Coronary artery (tissue), 2 donors: ENCODE measurements at regions not wholly inside any gene's neighbourhood (a gene's known extent, or its start where the extent isn't known, plus 50 kb on each side); places are given as distances from the start of the nearest gene placed in this dataset.

Source experiments
- DNase-seq: peaks from one replicate; pipeline ENCODE4 v3.0.0-alpha.2; 2017; ENCODE audit warnings: low spot score
- H3K27ac ChIP-seq, 2 donors: fragments of 200-600 bp; sonication (generic); one replicate each; pipeline ENCODE4 v1.5.1; 2016 to 2019
- H3K4me3 ChIP-seq: fragments of 200-600 bp; sonication (generic); 2 replicates; pipeline ENCODE4 v1.5.1; 2016; ENCODE audit warnings: mild to moderate bottlenecking, moderate library complexity
- TF ChIP-seq, protein P1 (sequence below): fragments of 200-600 bp; sonication (generic); IDR thresholded peaks from one replicate; pipeline ENCODE4 v1.5.1; 2019; ENCODE audit warnings: antibody characterized with exemption

DNA sequence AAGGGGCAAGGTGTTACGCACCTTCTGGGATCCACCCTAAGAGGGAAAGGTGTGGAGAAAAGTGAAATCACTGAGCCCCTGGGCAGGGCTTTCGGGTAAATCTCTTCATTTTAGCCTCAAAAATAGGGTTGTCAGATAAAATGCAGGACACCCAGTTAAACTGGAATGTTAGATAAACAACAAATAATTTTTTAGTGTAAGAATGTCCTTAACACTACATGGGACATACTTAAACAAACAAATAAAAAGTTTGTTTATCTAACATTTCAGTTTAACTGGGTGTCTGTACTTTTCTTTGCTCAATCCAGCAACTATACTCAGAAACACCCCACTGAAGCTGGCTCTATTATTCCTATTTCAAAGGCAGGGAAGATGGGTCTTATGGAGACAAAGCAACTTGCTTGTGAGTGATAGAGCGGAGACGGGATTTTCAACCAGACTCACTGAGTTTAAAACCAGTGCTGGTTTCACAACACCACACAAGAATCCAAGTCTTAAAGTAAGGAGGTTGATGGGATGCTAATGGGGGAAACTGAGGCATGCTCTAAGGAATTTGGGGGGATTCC lies 144.8 kb upstream of the RBPJ start:
- Histone ChIP-seq H3K4me3 (no peak overlapping the region), H3K27ac (no peak overlapping the region)
- no peak for DNase-seq
- TF ChIP-seq, protein P1, sequence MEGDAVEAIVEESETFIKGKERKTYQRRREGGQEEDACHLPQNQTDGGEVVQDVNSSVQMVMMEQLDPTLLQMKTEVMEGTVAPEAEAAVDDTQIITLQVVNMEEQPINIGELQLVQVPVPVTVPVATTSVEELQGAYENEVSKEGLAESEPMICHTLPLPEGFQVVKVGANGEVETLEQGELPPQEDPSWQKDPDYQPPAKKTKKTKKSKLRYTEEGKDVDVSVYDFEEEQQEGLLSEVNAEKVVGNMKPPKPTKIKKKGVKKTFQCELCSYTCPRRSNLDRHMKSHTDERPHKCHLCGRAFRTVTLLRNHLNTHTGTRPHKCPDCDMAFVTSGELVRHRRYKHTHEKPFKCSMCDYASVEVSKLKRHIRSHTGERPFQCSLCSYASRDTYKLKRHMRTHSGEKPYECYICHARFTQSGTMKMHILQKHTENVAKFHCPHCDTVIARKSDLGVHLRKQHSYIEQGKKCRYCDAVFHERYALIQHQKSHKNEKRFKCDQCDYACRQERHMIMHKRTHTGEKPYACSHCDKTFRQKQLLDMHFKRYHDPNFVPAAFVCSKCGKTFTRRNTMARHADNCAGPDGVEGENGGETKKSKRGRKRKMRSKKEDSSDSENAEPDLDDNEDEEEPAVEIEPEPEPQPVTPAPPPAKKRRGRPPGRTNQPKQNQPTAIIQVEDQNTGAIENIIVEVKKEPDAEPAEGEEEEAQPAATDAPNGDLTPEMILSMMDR, result no peak

DNA sequence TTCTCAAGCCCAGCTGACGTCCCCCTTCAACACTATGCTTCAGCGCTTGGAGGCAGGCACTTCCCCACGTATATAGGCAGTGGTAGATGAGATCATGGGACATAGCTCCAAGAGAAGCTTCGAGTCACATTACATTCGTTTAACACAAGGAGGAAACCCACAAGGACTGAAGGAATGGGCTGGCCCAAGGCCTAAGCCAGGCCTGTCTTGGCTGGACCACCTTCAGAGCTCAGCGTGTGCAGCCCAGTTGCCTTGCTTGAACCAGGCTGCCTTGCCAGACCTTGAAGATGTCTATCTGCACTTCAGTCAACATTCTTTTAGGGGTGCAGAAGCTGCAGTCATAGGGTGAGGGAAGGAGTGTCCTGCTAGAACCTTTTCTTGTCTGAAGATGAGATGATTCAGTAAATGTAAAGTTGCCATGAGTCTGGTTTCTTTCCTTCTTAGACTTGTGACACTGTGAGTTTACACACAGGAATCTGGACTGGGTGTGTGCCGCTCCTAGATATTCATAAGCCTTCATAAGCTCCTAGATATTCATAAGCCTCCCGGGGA lies 144.1 kb upstream of the RBPJ start:
- DNase-seq, result no peak
- Histone ChIP-seq H3K27ac (no peak overlapping the region), H3K4me3 (no peak overlapping the region)
- TF ChIP-seq, protein P1, result no peak

DNA sequence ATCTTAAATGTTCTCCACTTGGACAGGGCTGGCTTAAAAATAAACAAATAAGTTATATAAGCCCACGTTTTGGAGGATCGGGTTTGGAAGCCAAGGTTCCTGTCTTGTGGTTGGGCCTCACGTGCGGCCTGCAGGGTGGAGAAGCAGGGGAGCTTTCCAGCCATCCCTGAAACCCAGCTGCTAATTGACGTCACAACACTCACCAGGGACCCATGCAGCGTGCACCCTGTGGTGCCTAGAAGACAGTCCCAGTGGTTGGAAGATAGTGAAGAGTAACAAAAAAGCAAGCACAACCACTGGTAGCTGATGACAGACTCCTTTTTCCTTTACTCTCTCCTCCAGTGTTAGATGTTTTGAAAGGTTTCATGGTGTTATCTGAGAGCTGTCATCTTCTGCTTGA lies 142.0 kb upstream of the RBPJ start:
- H3K27ac ChIP-seq, result no peak overlapping the region
- TF ChIP-seq, protein P1, result no peak
- DNase-seq, result no peak
- H3K4me3 ChIP-seq, result no peak overlapping the region

DNA sequence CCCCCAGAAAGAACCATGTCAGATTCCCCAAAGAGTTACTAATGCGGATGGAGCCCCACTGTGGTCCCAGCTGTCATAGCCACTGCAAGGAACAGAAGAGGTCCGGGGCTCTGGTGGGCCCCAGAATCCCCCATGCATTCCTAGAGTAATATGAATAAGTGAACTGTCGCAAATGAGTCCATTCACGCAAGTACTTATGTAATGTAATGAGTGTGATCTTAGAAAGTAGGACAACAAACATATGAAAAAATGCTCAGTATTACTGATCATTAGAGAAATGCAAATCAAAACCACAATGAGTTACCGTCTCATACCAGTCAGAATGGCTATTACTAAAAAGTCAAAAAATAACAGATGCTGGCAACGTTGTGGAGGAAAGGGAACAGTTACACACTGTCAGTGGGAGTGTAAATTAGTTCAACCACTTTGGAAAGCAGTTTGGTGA lies 141.5 kb upstream of the RBPJ start:
- no peak overlapping the region for H3K4me3 ChIP-seq
- no peak for DNase-seq
- no peak overlapping the region for H3K27ac ChIP-seq
- TF ChIP-seq, protein P1, result no peak

DNA sequence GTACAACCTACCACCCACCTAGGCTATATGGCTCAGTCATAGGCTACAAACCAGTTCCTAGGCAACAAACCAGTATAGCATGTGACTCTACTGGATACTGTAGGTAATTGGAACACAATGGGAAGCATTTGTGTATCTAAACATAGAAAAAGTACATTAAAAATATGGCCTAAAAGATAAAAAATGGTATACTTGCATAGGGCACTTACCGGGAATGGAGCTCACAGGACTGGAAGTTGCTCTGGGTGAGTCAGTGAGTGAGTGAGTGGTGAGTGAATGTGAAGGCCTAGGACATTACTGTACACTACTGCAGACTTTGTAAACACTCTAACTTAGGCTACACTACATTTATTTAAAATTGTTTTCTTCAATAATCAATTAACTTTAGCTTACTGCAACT lies 139.2 kb upstream of the RBPJ start:
- no peak for DNase-seq
- TF ChIP-seq, protein P1, result no peak
- H3K27ac ChIP-seq, result no peak overlapping the region
- no peak overlapping the region for H3K4me3 ChIP-seq

DNA sequence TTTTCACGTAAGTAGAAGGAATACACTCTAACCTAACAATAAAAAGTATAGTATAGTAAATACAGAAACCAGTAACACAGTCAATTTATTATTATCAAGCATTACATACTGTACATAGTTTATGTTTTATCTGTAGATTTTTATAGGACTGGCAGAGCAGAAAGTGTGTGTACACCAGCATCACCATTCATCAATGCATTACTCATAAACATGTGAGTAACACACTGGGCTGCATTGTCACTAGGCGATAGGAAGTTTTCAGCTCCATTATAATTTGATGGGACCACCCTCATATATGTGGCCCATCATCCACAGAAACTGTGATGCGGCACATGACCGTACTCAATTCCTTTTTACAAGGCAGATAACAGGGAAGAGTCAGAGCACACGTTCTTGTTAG lies 137.8 kb upstream of the RBPJ start:
- TF ChIP-seq, protein P1, result no peak
- Histone ChIP-seq H3K27ac (no peak overlapping the region), H3K4me3 (no peak overlapping the region)
- no peak for DNase-seq

DNA sequence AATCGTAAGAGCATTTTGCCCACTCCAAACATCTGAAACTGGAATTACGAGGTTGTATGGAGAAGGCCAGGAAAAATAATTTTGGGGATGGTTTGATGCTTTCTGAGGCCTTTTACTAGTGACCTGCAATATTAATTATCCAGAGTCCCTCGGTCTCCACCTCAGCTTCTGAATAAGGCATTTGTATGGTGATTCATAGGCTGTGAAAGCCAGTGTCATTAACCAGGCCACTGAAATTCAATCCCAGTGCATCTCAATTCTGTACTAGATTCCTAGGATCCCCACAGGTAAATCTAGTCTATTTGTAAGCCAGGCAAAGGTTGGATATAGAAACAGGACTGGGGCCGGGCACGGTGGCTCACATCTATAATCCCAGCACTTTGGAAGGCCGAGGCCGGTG lies 135.4 kb upstream of the RBPJ start:
- TF ChIP-seq, protein P1, result no peak
- no peak for DNase-seq
- Histone ChIP-seq H3K27ac (no peak overlapping the region), H3K4me3 (no peak overlapping the region)
